Activated T-cell treated with anti-CD3 and anti-CD28 coated beads, Interleukin-2, amount 50 U/mL, for 48 hours (primary cell): ENCODE measurements at regions not wholly inside any gene's neighbourhood (a gene's known extent, or its start where the extent isn't known, plus 50 kb on each side); places are given as distances from the start of the nearest gene placed in this dataset.
A peak's percentile ranks its signal among the peaks of the same experiment; 100 is the strongest.
"Not testable (repeated sequence)": the region's sequence is repeated elsewhere in the genome, so short reads cannot be mapped to it uniquely, and the experiment has no call there.

Source experiments
- DNase-seq, 2 experiments: peaks; one replicate each; pipeline ENCODE4 v3.0.0-alpha.2; 2020

GRCh38 chr7:33792041-33792440 is 113.3 kb upstream of the BMPER start:
- no peak for DNase-seq

GRCh38 chr7:33792547-33793105 is 112.7 kb upstream of the BMPER start:
- DNase-seq: no peak

GRCh38 chr7:33793616-33794015 is 111.7 kb upstream of the BMPER start:
- DNase-seq: no peak

- no peak for DNase-seq
Observed at GRCh38 chr7:33794419-33794818, 110.9 kb upstream of the BMPER start.

- DNase-seq: no peak
Observed at GRCh38 chr7:33794959-33795358, 110.4 kb upstream of the BMPER start.

- no peak for DNase-seq
Observed at GRCh38 chr7:33796538-33796937, 108.8 kb upstream of the BMPER start.

GRCh38 chr7:33797512-33797911 is 107.8 kb upstream of the BMPER start:
- not testable (repeated sequence) for DNase-seq

- DNase-seq: no peak
Observed at GRCh38 chr7:33798686-33799325, 106.5 kb upstream of the BMPER start.

- DNase-seq: no peak
Observed at GRCh38 chr7:33799766-33800165, 105.6 kb upstream of the BMPER start.

- no peak for DNase-seq
Observed at GRCh38 chr7:33802600-33802999, 102.7 kb upstream of the BMPER start.

- no peak for DNase-seq
Observed at GRCh38 chr7:33804140-33804660, 101.1 kb upstream of the BMPER start.

- no peak for DNase-seq
Observed at GRCh38 chr7:33805630-33806233, 99.6 kb upstream of the BMPER start.

GRCh38 chr7:33806298-33807154 is 98.8 kb upstream of the BMPER start:
- no peak for DNase-seq

- no peak for DNase-seq
Observed at GRCh38 chr7:33807155-33807530, 98.2 kb upstream of the BMPER start.

GRCh38 chr7:33807779-33808482 is 97.4 kb upstream of the BMPER start:
- peak; percentile 22 to 26 for DNase-seq

GRCh38 chr7:33809228-33809627 is 96.1 kb upstream of the BMPER start:
- no peak for DNase-seq

- DNase-seq: no peak
Observed at GRCh38 chr7:33810356-33810755, 95.0 kb upstream of the BMPER start.

GRCh38 chr7:33813331-33813730 is 92.0 kb upstream of the BMPER start:
- DNase-seq: no peak

- no peak for DNase-seq
Observed at GRCh38 chr7:33814400-33814799, 90.9 kb upstream of the BMPER start.

GRCh38 chr7:33814936-33815335 is 90.4 kb upstream of the BMPER start:
- DNase-seq: no peak

- no peak for DNase-seq
Observed at GRCh38 chr7:33815336-33815735, 90.0 kb upstream of the BMPER start.

- DNase-seq: no peak
Observed at GRCh38 chr7:33816106-33816505, 89.2 kb upstream of the BMPER start.

GRCh38 chr7:33819658-33820057 is 85.7 kb upstream of the BMPER start:
- DNase-seq: no peak
